ENCODE measurements at regions not wholly inside any gene's neighbourhood (a gene's known extent, or its start where the extent isn't known, plus 50 kb on each side); places are given as distances from the start of the nearest gene placed in this dataset.
A peak's percentile ranks its signal among the peaks of the same experiment; 100 is the strongest.

DNA sequence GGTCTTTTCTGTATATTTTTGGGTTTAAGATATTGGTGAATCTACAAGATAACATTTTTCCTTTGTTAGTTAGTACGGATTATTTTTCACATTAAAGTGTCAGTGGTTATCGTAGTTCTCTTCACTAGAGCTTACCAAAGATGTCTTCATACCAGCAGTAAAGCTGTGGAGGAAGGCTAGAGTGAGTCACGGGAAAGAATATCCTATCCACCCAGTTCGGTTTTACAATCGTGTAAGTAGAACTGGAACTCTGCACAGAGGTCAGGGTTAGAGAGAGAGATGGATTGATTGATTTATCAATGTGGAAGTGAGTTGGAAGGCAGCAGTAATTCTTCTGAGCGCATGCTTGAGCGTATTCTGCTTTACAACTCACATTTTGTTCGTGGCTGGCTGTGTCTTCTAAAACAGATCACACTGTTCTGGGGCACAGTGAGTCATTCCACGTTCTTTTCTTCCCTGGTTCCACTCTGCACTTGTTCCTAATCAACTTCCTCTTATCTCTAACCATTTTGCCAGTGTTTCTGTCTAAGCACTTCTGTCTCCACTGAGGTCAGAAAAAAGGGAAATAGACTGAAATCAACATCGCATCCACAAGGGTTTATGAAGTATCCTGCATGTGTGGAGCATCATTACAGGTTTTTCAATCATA is 86.5 kb upstream of the ARRDC3 start:
- H3K4me3 ChIP-seq (ENCODE audit: low read depth, low read length) = peak overlapping the region; percentile 63
- DNase-seq (ENCODE audit: low read depth) = peak; percentile 82
- TF ChIP-seq, protein P1, sequence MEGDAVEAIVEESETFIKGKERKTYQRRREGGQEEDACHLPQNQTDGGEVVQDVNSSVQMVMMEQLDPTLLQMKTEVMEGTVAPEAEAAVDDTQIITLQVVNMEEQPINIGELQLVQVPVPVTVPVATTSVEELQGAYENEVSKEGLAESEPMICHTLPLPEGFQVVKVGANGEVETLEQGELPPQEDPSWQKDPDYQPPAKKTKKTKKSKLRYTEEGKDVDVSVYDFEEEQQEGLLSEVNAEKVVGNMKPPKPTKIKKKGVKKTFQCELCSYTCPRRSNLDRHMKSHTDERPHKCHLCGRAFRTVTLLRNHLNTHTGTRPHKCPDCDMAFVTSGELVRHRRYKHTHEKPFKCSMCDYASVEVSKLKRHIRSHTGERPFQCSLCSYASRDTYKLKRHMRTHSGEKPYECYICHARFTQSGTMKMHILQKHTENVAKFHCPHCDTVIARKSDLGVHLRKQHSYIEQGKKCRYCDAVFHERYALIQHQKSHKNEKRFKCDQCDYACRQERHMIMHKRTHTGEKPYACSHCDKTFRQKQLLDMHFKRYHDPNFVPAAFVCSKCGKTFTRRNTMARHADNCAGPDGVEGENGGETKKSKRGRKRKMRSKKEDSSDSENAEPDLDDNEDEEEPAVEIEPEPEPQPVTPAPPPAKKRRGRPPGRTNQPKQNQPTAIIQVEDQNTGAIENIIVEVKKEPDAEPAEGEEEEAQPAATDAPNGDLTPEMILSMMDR (IDR thresholded peaks at IDR 0.05; ENCODE audit: low read depth, low read length) = no peak
- TF ChIP-seq MYC (IDR thresholded peaks at IDR 0.05; ENCODE audit: low read depth, low read length) = 0 out of 2 replicates have a peak, but pooled peaks have one; percentile 42
- peak; percentile 18 for TF ChIP-seq POLR2A (IDR thresholded peaks at IDR 0.05; ENCODE audit: extremely low read depth, insufficient read length)
- TF ChIP-seq MAX (IDR thresholded peaks at IDR 0.05; ENCODE audit: low read depth, low read length) = peak; percentile 39; the same call in 1 of the 2 replicates

DNA sequence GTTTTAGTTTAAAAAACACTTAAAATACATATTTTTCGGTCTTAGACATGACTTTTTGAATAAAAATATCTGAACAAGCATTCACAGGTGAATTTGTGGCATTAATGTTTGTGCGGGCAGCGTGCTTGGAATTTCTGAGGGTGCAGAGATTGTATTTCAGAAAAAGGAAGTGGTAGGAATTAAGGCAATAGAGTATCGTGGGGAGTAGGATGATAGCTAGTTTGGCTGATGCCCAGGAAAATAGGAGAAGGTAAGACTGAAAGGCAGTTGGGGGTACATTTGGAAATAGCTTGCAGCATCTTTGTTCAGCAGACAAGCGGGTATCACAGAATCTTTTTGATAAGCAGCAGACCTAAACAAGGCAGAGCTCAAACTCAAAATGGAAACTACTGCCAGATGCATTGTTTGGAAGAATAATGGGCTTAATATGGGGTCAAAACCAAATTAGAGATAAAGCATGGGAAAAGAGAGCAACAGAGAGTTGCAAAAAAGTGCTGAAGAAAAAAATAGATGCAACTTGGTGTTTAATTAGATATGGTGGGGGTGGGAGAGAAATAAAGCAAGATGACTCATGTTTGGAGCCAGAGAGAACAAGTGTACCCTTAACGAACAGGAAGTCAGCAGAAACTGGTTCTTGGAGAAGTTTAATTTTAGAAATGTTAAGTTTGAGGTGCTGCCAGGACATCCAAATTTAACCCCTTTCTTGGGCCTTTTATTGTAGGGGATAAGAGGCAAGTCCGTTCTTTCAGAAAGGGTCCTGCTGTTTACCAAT is 85.7 kb upstream of the ARRDC3 start:
- peak; percentile 64 for DNase-seq (ENCODE audit: low read depth)
- TF ChIP-seq POLR2A (IDR thresholded peaks at IDR 0.05; ENCODE audit: extremely low read depth, insufficient read length) (no peak), MYC (IDR thresholded peaks at IDR 0.05; ENCODE audit: low read depth, low read length) (no peak)
- peak overlapping the region; percentile 63 for H3K4me3 ChIP-seq (ENCODE audit: low read depth, low read length)

GRCh38 chr5:91464886-91465646 is 81.9 kb upstream of the ARRDC3 start:
- no peak for TF ChIP-seq MAX (IDR thresholded peaks at IDR 0.05; ENCODE audit: low read depth, low read length)
- no peak for TF ChIP-seq POLR2A (IDR thresholded peaks at IDR 0.05; ENCODE audit: extremely low read depth, insufficient read length)
- TF ChIP-seq, protein P1 (IDR thresholded peaks at IDR 0.05; ENCODE audit: low read depth, low read length) = no peak
- no peak for TF ChIP-seq MYC (IDR thresholded peaks at IDR 0.05; ENCODE audit: low read depth, low read length)
- no peak for DNase-seq (ENCODE audit: low read depth)
- no peak overlapping the region for H3K4me3 ChIP-seq (ENCODE audit: low read depth, low read length)

- TF ChIP-seq POLR2A (IDR thresholded peaks at IDR 0.05; ENCODE audit: extremely low read depth, insufficient read length) = no peak
- no peak for TF ChIP-seq MAX (IDR thresholded peaks at IDR 0.05; ENCODE audit: low read depth, low read length)
- TF ChIP-seq, protein P1 (IDR thresholded peaks at IDR 0.05; ENCODE audit: low read depth, low read length) = no peak
- no peak for TF ChIP-seq MYC (IDR thresholded peaks at IDR 0.05; ENCODE audit: low read depth, low read length)
- no peak overlapping the region for H3K4me3 ChIP-seq (ENCODE audit: low read depth, low read length)
- no peak for DNase-seq (ENCODE audit: low read depth)
These were observed 74.6 kb upstream of the ARRDC3 start for GRCh38 chr5:91457681-91458058.

DNA sequence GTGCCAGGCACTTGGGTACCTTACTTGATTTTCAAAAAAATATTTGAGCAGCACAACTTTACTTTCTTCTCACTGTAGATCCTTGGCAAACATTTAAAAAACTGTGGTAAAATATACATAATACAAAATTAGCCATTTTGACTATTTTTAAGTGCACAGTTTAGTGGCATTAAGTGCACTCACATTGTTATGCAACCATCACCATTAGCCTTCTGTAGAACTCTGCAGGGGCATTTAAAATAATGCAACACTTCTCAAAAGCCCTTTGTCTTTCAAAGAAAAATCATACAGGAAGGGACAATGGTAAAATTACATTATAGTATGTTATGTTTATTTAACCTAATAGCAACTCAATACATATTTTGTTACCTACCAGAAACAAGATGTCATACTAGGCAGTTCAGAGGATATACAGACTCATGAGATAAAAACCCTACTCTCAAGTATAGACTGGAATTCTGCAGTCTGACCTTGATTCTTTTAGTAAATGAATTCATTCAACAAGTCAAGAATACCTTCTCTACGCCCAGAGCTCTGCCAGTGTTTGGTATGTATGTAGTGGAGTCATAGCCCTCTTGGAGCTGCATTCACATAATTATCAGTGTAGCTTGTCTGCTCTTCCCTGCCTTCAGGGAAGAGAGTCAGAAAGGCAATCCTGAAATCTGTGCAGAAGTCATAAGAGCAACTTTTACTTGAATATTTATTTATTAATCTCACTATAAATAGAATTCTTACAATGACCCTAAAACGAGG is 74.0 kb upstream of the ARRDC3 start:
- H3K4me3 ChIP-seq (ENCODE audit: low read depth, low read length) = no peak overlapping the region
- DNase-seq (ENCODE audit: low read depth) = no peak
- TF ChIP-seq POLR2A (IDR thresholded peaks at IDR 0.05; ENCODE audit: extremely low read depth, insufficient read length) = no peak
- TF ChIP-seq MYC (IDR thresholded peaks at IDR 0.05; ENCODE audit: low read depth, low read length) = no peak
- TF ChIP-seq, protein P1 (IDR thresholded peaks at IDR 0.05; ENCODE audit: low read depth, low read length) = no peak
- no peak for TF ChIP-seq MAX (IDR thresholded peaks at IDR 0.05; ENCODE audit: low read depth, low read length)

Data from NB4 (cell line).